HG02840 (cell line): ENCODE measurements at regions not wholly inside any gene's neighbourhood (a gene's known extent, or its start where the extent isn't known, plus 50 kb on each side); places are given as distances from the start of the nearest gene placed in this dataset.

Source experiments
- ATAC-seq: cut with Tn5 transposase; IDR thresholded peaks from one replicate; pipeline ENCODE4 v1.9.1; 2021; ENCODE audit warnings: mild to moderate bottlenecking, moderate library complexity, moderate number of reproducible peaks; ENCODE audit not compliant: unreplicated experiment, low FRiP score

DNA sequence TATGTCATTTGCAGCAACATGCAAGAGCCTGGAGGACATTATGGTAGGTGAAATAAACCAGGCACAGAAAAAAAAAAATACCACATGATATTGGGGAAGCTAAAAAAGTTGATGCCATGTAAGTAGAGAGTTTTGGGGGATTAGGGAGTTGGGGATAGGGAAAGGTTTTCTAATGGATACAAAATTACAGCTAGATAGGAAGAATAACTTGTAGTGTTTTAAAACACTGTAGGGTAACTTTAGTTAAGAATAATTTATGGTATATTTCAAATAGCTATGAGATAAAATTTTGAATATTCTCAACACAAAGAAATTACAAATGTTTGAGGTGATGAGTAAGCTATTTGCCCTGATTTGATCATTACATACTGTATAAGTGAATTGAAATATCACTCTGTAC, 1456.7 kb upstream of the MIR17HG start:
- no peak for ATAC-seq

DNA sequence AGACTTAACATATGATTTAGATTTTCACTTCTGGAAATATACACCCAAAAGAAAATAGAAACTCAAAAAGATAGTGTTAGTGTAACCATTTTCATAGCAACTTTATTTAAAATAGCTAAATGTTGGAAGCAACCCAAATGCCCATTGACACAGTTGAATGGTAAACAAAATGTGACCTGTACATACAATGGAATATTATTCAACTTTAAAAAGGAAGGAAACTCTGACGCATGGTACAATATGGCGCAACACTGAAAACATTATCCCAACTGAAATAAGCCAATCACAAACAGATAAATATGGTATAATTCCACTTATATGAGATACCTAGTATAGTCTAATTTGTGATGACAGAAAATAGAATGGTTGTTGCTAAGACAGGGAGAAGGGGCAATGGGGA, 1456.1 kb upstream of the MIR17HG start:
- no peak for ATAC-seq

DNA sequence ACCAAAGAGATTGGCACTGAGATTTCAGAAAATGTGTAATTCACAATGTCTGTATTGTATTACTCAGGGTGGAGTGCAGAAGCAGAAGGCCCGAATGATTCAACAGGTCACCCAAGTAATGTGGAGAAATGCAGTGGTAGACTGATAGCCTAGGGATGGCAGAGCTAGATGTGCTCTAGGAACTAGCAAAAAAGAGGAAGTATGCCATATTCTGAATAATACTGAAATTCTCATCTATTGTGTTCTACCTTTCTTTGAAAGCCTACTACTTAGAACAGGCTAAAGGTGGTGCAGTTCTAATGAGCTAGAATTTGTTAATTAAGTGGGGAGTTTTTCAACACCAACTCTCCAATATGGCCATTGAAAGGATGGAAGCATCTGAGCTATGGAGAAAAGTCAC, 1449.8 kb upstream of the MIR17HG start:
- no peak for ATAC-seq

DNA sequence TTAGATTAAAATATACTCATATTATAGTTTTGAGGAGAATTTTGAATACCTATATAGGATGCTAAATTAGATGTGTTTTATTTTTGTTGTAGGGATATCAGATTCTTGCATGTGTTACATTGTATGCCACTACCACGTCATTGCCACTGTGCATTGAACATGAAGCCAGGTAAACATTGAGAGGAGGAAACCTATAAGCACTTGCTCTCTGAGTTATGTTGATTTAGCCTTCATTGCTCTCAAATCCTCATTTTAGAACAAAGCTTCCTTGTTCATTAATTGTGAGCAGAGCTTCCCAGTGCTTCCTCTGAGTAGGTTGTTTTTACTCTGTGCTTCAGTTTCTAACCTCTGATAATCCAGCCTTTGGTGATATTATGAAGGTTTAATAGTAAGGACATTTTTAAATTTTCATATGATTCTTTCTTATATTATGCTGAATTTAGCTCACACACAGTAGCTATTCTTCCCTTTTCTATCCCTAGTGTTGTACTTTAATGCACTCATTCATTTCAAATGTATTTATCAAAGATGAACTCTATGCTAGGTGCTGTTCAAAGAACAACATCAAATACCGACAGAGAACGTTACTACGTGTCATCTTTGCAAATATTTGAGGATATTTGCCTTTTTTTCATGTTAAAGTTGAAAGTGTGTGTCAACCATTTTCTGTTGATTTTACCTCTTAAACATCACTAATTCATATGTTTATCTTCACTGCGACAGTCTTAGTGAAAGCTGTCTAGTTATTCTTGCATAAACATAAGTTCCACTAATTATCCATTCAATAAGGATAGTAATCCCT, 1448.0 kb upstream of the MIR17HG start:
- no peak for ATAC-seq

DNA sequence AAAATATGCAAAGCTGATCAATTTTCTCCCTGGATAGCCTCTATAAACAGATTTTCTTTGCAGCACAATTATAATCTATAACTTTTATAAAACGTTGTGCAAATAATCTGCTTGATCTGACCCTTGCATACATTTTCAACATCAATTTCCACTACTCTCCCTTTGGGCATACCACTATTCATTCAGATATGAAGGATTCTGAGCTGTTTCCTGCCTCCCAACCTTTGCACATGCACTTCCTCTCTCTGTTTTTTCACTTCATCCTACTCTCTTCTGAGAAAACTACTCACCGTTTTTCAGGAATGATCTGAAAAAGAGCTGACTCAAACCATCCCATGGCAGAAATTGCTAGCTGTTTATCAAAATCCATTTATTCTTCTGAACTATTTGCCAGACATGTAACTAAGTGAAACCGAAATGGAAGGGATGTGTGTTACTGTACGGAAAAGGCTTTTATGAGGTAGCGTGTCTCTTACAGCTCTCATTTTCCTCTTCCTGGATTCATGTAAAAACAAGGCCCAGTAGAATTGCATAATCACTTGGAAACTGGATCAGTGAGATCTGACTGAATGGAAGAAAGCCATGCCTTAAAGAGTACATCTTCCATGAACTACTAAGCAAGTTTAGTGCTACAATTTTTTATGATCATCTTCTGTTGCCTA, 1447.3 kb upstream of the MIR17HG start:
- no peak for ATAC-seq

DNA sequence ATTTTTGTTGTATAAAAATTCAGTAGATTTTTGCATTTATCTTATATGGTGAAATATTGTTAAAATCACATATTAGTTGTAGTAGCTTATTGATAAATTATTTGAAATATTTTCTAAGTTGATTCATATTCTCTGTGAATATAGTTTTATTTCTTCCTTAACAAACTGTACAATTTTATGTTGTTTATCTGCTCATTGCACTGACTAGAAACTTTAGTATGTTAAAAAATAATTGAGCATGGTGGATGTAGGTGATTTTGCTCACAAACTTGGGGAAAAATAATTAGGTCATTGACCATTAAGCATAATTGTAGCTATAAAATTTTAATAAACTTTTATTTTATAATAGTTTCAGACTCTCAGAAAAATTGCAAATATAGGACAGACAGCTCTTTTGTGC, 1445.3 kb upstream of the MIR17HG start:
- ATAC-seq, result no peak

DNA sequence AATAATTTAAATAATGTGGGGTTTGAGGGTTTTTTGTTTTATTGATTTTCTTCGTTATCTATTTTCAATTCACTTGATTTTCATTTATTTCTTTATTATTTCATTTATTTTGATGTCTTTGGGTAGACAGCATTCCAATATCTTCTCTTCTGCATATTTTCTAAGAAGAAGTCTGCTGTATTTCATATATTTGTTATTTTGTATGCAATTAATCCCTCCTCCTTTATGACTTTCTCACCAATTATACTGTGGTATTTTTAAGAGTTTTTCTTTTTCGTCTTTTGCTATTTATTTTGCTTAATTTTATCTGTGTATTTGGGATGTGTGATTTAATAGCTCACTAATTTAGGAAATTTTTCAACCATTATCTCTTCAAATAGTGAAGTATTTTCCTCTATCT, 1444.4 kb upstream of the MIR17HG start:
- ATAC-seq, result no peak

DNA sequence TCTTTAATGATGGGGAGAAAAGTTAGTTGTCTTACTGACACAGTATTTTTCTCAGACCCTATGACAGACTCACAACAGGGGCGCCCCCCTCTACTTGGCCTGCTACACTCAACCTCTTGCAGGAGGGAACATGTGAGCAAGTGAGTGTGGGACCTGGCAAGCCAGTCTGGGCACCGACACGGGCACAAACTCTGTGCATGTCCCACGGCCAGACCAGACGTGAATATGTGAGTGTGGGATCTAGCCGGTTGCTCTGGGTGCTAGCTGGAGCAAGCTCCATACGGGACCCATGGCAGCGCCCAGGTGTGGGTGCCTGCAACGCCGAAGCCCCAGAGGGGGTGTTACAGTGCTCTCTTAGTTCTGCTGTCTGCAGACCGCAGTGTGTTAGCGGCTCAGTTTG, 1437.3 kb upstream of the MIR17HG start:
- no peak for ATAC-seq

DNA sequence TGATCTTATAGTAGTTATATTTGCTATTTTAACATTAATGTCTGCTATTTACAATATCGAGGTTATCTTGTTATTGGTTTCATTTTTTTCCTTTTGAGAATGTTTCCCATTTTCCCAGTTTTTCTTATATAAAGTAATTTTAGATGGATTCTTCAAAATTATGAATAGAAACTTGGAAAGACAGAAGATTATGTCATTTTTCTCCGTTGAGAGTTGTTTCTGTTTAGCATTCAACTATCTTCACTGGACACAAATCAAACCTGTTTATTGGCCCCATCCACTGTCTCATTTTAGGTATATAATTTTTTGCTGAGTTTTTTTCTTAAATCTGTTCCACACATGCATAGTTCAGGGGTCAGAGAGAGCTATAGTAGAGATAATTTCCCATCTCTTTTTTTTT, 1430.9 kb upstream of the MIR17HG start:
- ATAC-seq, result no peak

DNA sequence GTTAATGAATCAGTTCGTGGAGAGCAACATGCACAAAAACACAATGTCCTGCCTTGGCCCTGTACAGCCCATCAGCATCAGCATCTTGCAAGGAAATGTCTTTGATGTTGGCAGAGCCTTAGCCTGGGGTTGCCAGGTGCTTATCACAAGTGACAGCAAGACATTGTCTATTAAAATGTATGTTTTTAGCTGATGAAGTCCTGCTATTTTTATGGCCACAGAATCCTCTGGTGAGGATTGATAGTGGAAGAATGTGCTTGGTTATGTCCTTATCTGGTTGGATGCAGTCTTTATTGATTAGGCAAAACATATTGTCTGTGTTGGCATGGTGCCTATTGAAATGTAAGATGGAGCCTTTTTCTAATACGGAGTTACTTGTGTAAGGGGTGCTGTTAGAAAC, 1427.0 kb upstream of the MIR17HG start:
- no peak for ATAC-seq

DNA sequence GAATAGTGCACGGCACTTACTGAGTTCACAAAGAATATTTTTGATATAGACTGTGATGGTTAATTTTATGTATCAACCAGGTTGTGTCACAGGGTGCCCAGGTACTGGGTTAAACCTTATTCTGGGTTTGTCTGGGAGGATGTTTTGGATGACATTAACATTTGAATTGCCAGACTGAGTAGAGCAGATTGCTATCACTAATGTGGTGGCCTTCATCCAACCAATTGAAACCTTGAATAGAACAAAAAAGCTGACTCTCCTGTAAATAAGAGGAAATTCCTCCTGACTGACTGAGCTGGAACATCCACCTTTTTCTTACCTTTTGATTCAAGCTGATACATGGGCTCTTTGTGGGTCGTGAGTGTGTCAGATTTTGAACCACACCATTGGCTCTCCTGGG, 1424.4 kb upstream of the MIR17HG start:
- ATAC-seq, result no peak

DNA sequence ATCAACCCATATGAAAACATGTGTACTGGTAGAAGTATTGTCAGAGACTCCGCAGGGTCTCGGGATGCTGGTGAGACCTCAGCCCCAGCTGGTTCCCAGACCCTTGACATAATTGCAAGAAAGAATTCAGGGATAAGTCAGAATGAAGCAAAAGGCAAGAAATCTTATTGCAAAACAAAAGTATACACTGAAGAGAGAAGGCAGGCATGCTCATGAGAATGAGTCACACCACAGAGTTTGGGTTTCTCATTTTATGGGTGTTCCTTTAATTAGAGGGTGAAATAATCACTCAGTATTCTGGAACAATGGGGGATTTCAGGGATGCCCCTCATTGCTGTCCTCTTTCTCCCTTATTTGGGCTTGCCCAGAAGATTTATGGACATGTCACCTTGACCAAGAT, 1423.8 kb upstream of the MIR17HG start:
- no peak for ATAC-seq

DNA sequence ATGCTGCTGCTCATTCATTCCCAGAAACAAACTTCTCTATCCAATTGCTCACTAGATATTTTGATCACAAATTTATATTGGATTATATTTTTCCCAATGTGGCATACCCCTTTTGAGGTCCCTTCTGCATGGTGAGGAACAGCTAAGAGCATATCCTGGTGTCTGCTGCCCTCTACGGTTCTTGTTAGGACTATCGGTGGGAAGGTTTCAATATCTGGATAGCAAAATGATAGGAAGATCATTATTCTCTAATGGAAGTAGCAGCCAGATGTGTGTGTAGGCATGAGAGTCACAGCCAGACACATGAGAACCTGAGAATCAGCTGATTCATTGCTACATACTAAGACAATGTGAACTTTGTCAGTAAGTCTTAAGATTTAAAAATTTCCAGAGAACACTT, 1422.4 kb upstream of the MIR17HG start:
- ATAC-seq, result no peak

DNA sequence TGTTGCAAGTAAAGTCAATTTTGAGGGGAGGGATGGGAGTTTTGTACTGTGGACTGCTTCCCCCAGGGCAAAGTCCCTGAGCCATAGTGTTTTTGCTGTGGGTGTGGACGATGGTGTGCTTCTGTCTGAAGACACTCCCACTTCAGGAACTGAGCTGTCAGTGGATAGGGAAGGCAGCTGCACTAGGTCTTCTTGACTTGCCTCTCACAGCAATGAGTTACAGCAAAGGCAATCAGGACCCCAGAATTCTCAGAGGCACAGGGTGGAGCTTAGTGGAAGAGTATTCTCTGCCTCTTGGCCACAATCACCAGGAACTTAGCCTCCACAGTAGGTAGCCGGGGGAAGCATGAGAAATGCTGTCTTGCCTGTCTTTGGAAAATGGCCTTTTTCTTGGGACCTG, 1416.6 kb upstream of the MIR17HG start:
- no peak for ATAC-seq

DNA sequence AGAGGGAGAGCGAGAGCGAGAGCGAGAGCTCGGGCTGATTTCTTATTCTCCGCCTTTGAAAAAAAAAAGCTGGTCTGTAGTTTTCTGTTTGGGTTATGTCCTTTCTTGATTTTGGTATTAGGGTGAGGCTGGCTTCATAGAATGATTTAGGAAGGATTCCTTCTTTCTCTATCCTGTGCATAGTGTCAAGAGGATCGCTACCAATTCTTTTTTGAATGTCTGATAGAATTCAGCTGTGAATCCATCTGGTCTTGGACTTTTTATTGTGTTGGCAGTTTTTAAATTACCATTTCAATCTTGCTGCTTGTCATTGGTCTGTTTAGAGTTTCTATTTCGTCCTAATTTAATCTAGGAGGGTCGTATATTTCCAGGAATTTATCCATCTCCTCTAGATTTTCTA, 1414.6 kb upstream of the MIR17HG start:
- ATAC-seq, result no peak

DNA sequence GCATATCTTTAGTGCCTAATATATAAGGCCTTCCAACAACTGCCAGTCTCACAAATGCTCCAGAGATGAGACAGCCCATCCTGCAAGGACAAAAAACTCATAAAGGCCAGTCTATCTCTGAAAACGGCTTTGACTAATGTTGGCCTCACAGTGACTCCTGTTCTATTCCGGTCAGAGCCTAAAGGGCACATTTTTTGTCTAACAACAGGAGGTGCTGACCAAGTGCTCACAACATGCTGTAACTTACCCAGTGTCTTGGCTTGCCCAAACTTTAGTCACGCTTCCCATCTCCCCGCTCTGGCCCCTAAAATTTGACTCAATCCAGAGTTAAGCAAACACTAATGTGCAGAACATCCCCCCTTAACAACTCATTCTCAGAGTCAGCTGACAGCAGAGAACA, 1411.2 kb upstream of the MIR17HG start:
- no peak for ATAC-seq

DNA sequence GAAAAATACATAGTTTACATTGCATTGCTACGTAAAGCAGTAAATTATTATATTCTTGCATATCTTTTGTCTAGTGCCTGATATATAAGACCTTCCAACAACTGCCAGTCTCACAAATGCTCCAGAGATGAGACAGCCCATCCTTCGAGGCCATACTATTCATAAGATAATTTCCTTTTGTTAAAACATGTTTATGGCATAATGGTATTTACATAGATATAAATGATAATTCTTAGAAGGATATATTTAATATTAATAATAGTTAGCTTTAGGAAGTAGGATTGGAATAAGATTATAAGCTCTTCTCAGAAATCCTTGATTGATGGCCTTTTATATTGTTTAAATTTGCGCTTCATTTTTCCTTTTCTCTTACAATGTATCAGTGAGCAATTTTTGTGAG, 1410.1 kb upstream of the MIR17HG start:
- no peak for ATAC-seq

DNA sequence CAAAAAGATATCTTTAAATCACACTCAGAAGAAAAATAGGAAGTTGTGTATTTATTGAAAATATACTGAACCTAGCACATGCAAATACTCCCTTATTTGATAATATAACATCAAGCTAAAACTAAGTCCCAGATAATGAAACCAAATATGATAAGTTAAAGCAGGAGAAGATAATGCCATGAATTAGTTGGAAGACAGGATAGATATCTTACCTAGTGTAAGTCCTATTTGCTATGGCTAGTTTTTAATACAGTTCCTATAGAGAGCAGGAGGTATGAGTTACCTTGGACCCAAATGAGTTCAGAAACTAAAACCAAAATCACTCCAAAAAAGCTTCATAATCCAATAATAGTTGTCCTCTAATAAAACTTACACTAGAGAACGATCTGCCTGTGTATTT, 1407.1 kb upstream of the MIR17HG start:
- ATAC-seq, result no peak

DNA sequence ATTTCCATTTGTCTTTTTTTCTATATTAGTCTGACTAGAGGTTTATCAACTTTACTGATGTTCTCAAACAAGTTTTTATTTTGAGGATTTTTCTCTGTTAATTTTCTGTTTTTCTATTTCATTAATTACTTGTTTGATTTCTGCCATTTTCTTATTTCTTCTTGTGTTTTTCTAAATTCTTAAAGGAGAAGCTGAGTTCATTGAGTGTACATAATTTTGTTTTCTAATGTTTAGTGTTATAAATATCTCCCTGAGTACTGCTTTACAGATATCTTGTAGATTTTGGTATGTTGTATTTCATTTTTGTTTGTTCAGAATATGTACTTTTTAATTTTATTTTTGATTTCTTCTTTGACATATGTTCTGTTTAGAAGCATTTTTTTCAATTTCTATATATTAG, 1404.3 kb upstream of the MIR17HG start:
- ATAC-seq, result no peak

DNA sequence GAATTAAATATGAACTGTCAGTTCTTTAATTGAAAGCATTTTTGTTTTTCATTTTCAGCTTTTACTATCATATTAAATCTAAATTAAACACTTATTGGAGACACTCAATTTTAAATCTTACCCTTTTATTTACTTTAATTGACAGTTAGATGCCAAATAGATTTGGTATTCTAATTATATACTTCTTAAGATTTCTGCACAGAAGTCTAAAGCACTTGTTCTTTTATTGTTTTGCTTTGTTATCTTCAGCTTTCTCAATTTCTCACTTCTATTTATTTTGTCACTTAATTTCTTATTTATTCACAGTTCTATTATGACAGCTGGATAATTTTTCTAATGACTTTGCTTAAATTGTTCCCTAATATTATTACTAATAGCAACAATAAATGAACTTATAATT, 1397.3 kb upstream of the MIR17HG start:
- ATAC-seq, result no peak

DNA sequence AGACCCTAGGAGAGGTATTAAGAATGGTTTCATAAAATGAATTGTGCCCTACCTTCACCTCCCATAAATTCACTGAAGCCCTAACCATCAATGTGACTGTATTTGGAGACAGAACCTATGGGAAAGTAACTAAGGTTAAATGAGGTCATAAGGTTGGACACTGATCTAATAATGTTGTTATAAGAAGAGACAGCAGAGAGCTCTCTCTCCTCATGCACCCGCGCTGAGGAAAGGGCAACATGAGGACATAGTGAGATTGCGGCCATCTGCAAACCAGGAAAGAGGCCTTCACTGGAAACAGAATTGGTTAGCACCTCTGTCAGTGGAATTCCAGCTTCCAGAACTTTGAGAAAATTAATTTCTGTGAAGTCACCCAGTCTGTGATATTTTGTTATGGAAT, 1396.1 kb upstream of the MIR17HG start:
- no peak for ATAC-seq

DNA sequence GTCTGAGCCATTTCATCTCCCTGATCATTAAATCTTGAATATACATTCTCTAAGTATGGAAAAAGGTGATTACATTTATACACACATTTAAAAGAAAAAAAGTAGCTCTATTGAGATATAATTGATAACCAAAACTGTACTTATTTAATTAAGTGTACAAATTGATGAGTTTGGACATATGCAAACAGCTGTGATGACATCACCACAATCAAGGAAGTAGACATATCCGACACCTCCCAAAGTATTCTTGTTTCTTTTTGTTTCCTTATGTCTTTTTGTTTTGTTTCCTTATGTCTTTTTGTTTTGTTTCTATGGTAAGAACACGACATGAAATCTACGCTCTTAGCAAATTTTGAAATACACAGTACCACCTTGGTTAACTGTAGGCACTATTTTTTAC, 1393.9 kb upstream of the MIR17HG start:
- no peak for ATAC-seq
